Mesodermal cell (in vitro differentiated cells): ENCODE measurements at regions not wholly inside any gene's neighbourhood (a gene's known extent, or its start where the extent isn't known, plus 50 kb on each side); places are given as distances from the start of the nearest gene placed in this dataset.

Experiments used
- H3K27ac ChIP-seq: 2 replicates; pipeline ENCODE4 v1.7.0; 2013; ENCODE audit warnings: mild to moderate bottlenecking, low read depth, low read length, moderate library complexity; ENCODE audit not compliant: severe bottlenecking
- H3K36me3 ChIP-seq: 2 replicates; pipeline ENCODE4 v1.7.1; 2013; ENCODE audit warnings: mild to moderate bottlenecking, low read length, moderate library complexity; ENCODE audit not compliant: control insufficient read depth, insufficient read depth
- H3K4me1 ChIP-seq: one replicate; pipeline ENCODE4 v1.7.1; 2013; ENCODE audit warnings: mild to moderate bottlenecking, low read length; ENCODE audit not compliant: insufficient read depth, control insufficient read depth, poor library complexity, severe bottlenecking
- H3K4me3 ChIP-seq: 2 replicates; pipeline ENCODE4 v1.7.0; 2013; ENCODE audit warnings: low read length, control low read depth, mild to moderate bottlenecking; ENCODE audit not compliant: insufficient read depth, poor library complexity, severe bottlenecking; ENCODE audit errors: extremely low read depth
- H3K9me3 ChIP-seq: 2 replicates; pipeline ENCODE4 v1.7.1; 2013; ENCODE audit warnings: mild to moderate bottlenecking, low read length, moderate library complexity; ENCODE audit not compliant: control insufficient read depth
- WGBS, 2 experiments: methylation state at CpG; one replicate each; pipeline ENCODE4 v1.1.5; 2013; ENCODE audit warnings: missing lambda C conversion rate in 2 of 2; ENCODE audit not compliant: insufficient coverage in 2 of 2; 5-methylcytosine and 5-hydroxymethylcytosine counted together

DNA sequence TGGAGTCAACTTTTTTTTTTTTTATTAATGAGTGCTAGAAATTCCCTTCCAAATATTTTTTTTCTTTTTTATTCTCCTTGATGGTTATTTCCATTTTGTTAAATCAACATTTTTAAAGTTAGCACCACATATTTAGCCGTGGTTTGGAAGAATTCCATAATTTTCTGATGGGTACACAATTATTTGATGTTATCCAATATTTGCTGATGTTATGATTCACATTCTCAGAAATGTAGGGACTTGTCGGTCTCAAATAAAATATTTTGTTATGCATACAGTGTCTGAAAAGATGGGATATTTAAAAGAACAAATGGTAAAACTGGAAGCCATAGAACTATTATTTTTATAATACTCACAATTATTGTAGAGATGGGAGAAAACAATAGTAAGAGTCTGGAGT lies 911.5 kb upstream of the GBE1 start:
- Histone ChIP-seq H3K4me3 (no peak overlapping the region), H3K36me3 (no peaks in the 10 kb centered on the region), H3K4me1 (no peaks in the 10 kb centered on the region), H3K27ac (no peak overlapping the region), H3K9me3 (no peaks in the 10 kb centered on the region)
- WGBS, 2 experiments = no CpG with 5 or more reads among the region's 2 CpGs

- Histone ChIP-seq H3K4me3 (no peak overlapping the region), H3K27ac (no peak overlapping the region)
- WGBS, 2 experiments = no CpG with 5 or more reads among the region's 1 CpG
Observed at GRCh38 chr3:82671466-82671865, 910.0 kb upstream of the GBE1 start.

DNA sequence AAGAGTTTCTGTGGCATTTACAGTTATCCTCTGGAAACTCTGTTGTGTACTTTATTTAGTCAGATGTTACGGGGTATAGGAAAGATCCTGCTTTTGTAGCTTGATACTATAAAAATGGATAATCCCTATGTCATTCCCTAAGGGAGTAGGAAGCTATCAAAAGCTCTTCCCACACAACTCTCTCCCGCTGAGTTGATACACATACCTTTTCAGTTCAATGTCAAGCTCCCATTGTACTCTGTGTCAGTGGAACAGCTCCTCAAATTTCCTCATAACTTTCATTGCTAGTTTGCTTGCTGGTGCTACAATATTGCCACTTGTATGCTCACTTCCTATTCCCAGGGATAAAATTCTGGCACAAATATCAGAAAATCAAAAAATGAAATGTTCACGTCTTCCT lies 893.3 kb upstream of the GBE1 start:
- Histone ChIP-seq H3K9me3 (no peaks in the 10 kb centered on the region), H3K36me3 (no peaks in the 10 kb centered on the region), H3K27ac (no peak overlapping the region), H3K4me1 (no peaks in the 10 kb centered on the region), H3K4me3 (no peak overlapping the region)
- 93 to 100% methylated on average over 1 of the region's 3 CpGs for WGBS, 2 experiments

More at GRCh38 chr3:82671466-82671865, 910.0 kb upstream of the GBE1 start:
- Histone ChIP-seq H3K9me3 (no peaks in the 10 kb centered on the region), H3K36me3 (no peaks in the 10 kb centered on the region), H3K4me1 (no peaks in the 10 kb centered on the region)

GRCh38 chr3:82643948-82644347 lies 882.5 kb upstream of the GBE1 start:
- Histone ChIP-seq H3K4me3 (no peak overlapping the region), H3K27ac (no peak overlapping the region), H3K4me1 (no peaks in the 10 kb centered on the region), H3K9me3 (peaks cover 7% of the 10 kb centered on the region), H3K36me3 (no peaks in the 10 kb centered on the region)

DNA sequence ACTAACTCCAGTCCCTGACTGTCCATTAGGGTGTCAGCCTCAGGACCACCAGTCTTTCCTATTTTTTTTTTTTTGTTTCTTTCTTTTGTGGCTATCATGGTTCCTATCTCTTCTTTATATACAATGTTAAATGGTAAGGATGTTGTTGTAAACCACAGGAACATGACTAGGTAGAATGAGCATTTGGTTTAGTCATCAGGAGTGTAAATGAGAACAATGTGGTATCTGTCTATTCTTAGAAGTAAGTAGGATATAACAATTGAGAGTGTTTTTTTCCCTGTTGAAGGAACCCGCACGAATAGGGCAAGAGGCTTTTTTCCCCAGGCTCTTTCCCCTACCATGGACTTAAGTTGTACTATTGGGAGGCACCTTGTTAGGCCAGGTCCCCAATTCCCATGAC lies 880.3 kb upstream of the GBE1 start:
- Histone ChIP-seq H3K4me3 (no peak overlapping the region), H3K27ac (no peak overlapping the region), H3K9me3 (peaks cover 7% of the 10 kb centered on the region), H3K36me3 (no peaks in the 10 kb centered on the region), H3K4me1 (no peaks in the 10 kb centered on the region)
- WGBS, 2 experiments = 80% methylated on average over 1 of the region's 2 CpGs; no CpG with 5 or more reads in 1 of the 2 experiments

- WGBS, 2 experiments = 86 to 89% methylated on average over 2 of the region's 3 CpGs
- Histone ChIP-seq H3K36me3 (no peaks in the 10 kb centered on the region), H3K27ac (no peak overlapping the region), H3K9me3 (peaks cover 7% of the 10 kb centered on the region), H3K4me3 (no peak overlapping the region), H3K4me1 (no peaks in the 10 kb centered on the region)
Observed at GRCh38 chr3:82640254-82640653, 878.8 kb upstream of the GBE1 start.

GRCh38 chr3:82637574-82637973 lies 876.1 kb upstream of the GBE1 start:
- no peaks in the 10 kb centered on the region for H3K4me1 ChIP-seq
- no peak overlapping the region for H3K4me3 ChIP-seq
- WGBS, 2 experiments = 100% methylated on average over 2 of the region's 5 CpGs; no CpG with 5 or more reads in 1 of the 2 experiments
- peaks cover 7% of the 10 kb centered on the region for H3K9me3 ChIP-seq
- no peaks in the 10 kb centered on the region for H3K36me3 ChIP-seq
- H3K27ac ChIP-seq = no peak overlapping the region

DNA sequence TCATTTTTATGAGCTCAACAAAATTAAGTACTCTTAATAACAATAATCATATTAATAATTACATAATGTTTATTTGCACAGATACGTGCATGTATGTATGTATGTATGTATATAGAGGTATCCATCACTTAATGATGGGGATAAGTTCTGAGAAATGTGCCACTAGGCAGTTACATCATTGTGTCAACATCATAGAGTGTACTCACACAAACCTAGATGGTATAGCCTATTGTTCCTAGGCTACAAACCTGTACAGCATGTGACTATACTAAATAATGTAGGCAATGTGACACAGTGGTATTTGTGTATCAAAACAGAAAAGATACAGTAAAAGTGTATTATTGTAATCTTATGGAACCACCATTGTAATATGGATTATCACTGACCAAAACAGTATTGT lies 874.7 kb upstream of the GBE1 start:
- H3K27ac ChIP-seq = no peak overlapping the region
- no CpG with 5 or more reads among the region's 1 CpG for WGBS, 2 experiments

GRCh38 chr3:82633319-82633718 lies 871.9 kb upstream of the GBE1 start:
- no peak overlapping the region for H3K4me3 ChIP-seq
- H3K4me1 ChIP-seq = no peaks in the 10 kb centered on the region
- H3K27ac ChIP-seq = no peak overlapping the region
- no peaks in the 10 kb centered on the region for H3K9me3 ChIP-seq
- no CpG with 5 or more reads among the region's 1 CpG for WGBS, 2 experiments
- H3K36me3 ChIP-seq = no peaks in the 10 kb centered on the region

More for the DNA sequence above, 874.7 kb upstream of the GBE1 start:
- Histone ChIP-seq H3K4me3 (no peak overlapping the region), H3K36me3 (no peaks in the 10 kb centered on the region), H3K4me1 (no peaks in the 10 kb centered on the region), H3K9me3 (peaks cover 5% of the 10 kb centered on the region)

GRCh38 chr3:82629937-82630336 lies 868.5 kb upstream of the GBE1 start:
- Histone ChIP-seq H3K4me3 (no peak overlapping the region), H3K4me1 (no peaks in the 10 kb centered on the region), H3K9me3 (no peaks in the 10 kb centered on the region), H3K36me3 (no peaks in the 10 kb centered on the region), H3K27ac (no peak overlapping the region)
- WGBS, 2 experiments = 86% methylated on average over 1 of the region's 3 CpGs; no CpG with 5 or more reads in 1 of the 2 experiments

- Histone ChIP-seq H3K27ac (no peak overlapping the region), H3K36me3 (no peaks in the 10 kb centered on the region), H3K9me3 (no peaks in the 10 kb centered on the region), H3K4me3 (no peak overlapping the region), H3K4me1 (no peaks in the 10 kb centered on the region)
- 72 to 81% methylated on average over 2 to 3 of the region's 4 CpGs for WGBS, 2 experiments
Observed at GRCh38 chr3:82628385-82629014, 867.1 kb upstream of the GBE1 start.
